GM12878 (cell line): ENCODE measurements at regions not wholly inside any gene's neighbourhood (a gene's known extent, or its start where the extent isn't known, plus 50 kb on each side); places are given as distances from the start of the nearest gene placed in this dataset.

Experiments
- BACH1 ChIP-seq: fragments of 450-650 bp; IDR thresholded peaks from 2 replicates; pipeline ENCODE4 v1.6.1; 2017; ENCODE audit warnings: mild to moderate bottlenecking, borderline replicate concordance
- BCL11A ChIP-seq: IDR thresholded peaks from 2 replicates; pipeline ENCODE4 v1.6.1; 2011; ENCODE audit warnings: low read depth, low read length
- BCLAF1 ChIP-seq: fragments of 450-650 bp; IDR thresholded peaks from 2 replicates; pipeline ENCODE4 v1.6.1; 2017; ENCODE audit warnings: antibody characterized with exemption, mild to moderate bottlenecking, moderate library complexity
- BRCA1 ChIP-seq: IDR thresholded peaks from 2 replicates; pipeline ENCODE4 v1.6.1; 2011; ENCODE audit warnings: low read depth, low read length, improper control_type of control experiment
- CHD2 ChIP-seq: IDR thresholded peaks from 2 replicates; pipeline ENCODE4 v1.6.1; 2011; ENCODE audit warnings: low read depth, low read length, improper control_type of control experiment, borderline replicate concordance
- CHD4 ChIP-seq: fragments of 200-600 bp; sonication (generic); IDR thresholded peaks from 2 replicates; pipeline ENCODE4 v1.6.1; 2016; ENCODE audit warnings: mild to moderate bottlenecking
- CREM ChIP-seq: IDR thresholded peaks from 2 replicates; pipeline ENCODE4 v1.6.1; 2014; ENCODE audit warnings: antibody characterized with exemption, low read depth
- ESRRA ChIP-seq: IDR thresholded peaks from 2 replicates; pipeline ENCODE4 v1.6.1; 2012; ENCODE audit warnings: mild to moderate bottlenecking, low read length, improper control_type of control experiment
- JUNB ChIP-seq: IDR thresholded peaks from 2 replicates; pipeline ENCODE4 v1.6.1; 2016; ENCODE audit warnings: antibody characterized with exemption, mild to moderate bottlenecking
- KDM1A ChIP-seq: fragments of 200-600 bp; sonication (generic); IDR thresholded peaks from 2 replicates; pipeline ENCODE4 v1.6.1; 2016; ENCODE audit warnings: borderline replicate concordance
- NBN ChIP-seq: fragments of 450-650 bp; IDR thresholded peaks from 2 replicates; pipeline ENCODE4 v1.6.1; 2016
- NKRF ChIP-seq: fragments of 450-650 bp; conservative IDR thresholded peaks from 2 replicates; pipeline ENCODE4 v1.6.1; 2017; ENCODE audit warnings: mild to moderate bottlenecking, moderate library complexity
- NR2C1 ChIP-seq: fragments of 450-650 bp; IDR thresholded peaks from 2 replicates; pipeline ENCODE4 v1.6.1; 2017; ENCODE audit warnings: antibody characterized with exemption, mild to moderate bottlenecking, moderate library complexity
- PAX5 ChIP-seq: IDR thresholded peaks from 2 replicates; pipeline ENCODE4 v1.6.1; 2011; ENCODE audit warnings: low read depth, low read length, borderline replicate concordance
- RBBP5 ChIP-seq: fragments of 200-600 bp; sonication (generic); conservative IDR thresholded peaks from 2 replicates; pipeline ENCODE4 v1.6.1; 2016
- RFX5 ChIP-seq: IDR thresholded peaks from 2 replicates; pipeline ENCODE4 v1.6.1; 2011; ENCODE audit warnings: low read depth, low read length, improper control_type of control experiment
- SIX5 ChIP-seq: IDR thresholded peaks from 2 replicates; pipeline ENCODE4 v1.6.1; 2011; ENCODE audit warnings: mild to moderate bottlenecking, low read depth, low read length, moderate library complexity; ENCODE audit not compliant: severe bottlenecking
- SMAD5 ChIP-seq: IDR thresholded peaks from 2 replicates; pipeline ENCODE4 v1.6.1; 2016; ENCODE audit warnings: antibody characterized with exemption, low read depth
- SUZ12 ChIP-seq: fragments of 200-600 bp; sonication (generic); IDR thresholded peaks from one replicate; pipeline ENCODE4 v1.6.1; 2018; ENCODE audit warnings: antibody characterized with exemption, mild to moderate bottlenecking; ENCODE audit not compliant: unreplicated experiment
- WRNIP1 ChIP-seq: IDR thresholded peaks from 2 replicates; pipeline ENCODE4 v1.6.1; 2011; ENCODE audit warnings: low read depth, low read length, improper control_type of control experiment, borderline replicate concordance
- TF ChIP-seq, protein P1 (sequence below): fragments of 450-650 bp; IDR thresholded peaks from 2 replicates; pipeline ENCODE4 v1.6.1; 2014; ENCODE audit warnings: mild to moderate bottlenecking
- TF ChIP-seq, protein P2 (sequence below): fragments of 450-650 bp; IDR thresholded peaks from 2 replicates; pipeline ENCODE4 v1.6.1; 2017; ENCODE audit warnings: mild to moderate bottlenecking, moderate library complexity

GRCh38 chr11:130765951-130766649 is 150.2 kb downstream of the SNX19 start (continued):
- TF ChIP-seq WRNIP1 (no peak), RBBP5 (no peak), JUNB (no peak), NBN (peak; percentile 71), RFX5 (no peak), BACH1 (peak; percentile 57; the same call in 1 of the 2 replicates), SMAD5 (no peak), BRCA1 (no peak), SUZ12 (no peak), KDM1A (no peak), NKRF (no peak), SIX5 (no peak), CREM (peak; percentile 42; the same call in 1 of the 2 replicates), CHD2 (peak; percentile 84; the same call in 1 of the 2 replicates), NR2C1 (0 out of 2 replicates have a peak, but pooled peaks have one; percentile 23), PAX5 (peak; percentile 87), ESRRA (no peak), BCLAF1 (no peak), CHD4 (no peak), BCL11A (peak; percentile 85)
- TF ChIP-seq, protein P1, sequence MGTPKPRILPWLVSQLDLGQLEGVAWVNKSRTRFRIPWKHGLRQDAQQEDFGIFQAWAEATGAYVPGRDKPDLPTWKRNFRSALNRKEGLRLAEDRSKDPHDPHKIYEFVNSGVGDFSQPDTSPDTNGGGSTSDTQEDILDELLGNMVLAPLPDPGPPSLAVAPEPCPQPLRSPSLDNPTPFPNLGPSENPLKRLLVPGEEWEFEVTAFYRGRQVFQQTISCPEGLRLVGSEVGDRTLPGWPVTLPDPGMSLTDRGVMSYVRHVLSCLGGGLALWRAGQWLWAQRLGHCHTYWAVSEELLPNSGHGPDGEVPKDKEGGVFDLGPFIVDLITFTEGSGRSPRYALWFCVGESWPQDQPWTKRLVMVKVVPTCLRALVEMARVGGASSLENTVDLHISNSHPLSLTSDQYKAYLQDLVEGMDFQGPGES, result no peak
- TF ChIP-seq, protein P2, sequence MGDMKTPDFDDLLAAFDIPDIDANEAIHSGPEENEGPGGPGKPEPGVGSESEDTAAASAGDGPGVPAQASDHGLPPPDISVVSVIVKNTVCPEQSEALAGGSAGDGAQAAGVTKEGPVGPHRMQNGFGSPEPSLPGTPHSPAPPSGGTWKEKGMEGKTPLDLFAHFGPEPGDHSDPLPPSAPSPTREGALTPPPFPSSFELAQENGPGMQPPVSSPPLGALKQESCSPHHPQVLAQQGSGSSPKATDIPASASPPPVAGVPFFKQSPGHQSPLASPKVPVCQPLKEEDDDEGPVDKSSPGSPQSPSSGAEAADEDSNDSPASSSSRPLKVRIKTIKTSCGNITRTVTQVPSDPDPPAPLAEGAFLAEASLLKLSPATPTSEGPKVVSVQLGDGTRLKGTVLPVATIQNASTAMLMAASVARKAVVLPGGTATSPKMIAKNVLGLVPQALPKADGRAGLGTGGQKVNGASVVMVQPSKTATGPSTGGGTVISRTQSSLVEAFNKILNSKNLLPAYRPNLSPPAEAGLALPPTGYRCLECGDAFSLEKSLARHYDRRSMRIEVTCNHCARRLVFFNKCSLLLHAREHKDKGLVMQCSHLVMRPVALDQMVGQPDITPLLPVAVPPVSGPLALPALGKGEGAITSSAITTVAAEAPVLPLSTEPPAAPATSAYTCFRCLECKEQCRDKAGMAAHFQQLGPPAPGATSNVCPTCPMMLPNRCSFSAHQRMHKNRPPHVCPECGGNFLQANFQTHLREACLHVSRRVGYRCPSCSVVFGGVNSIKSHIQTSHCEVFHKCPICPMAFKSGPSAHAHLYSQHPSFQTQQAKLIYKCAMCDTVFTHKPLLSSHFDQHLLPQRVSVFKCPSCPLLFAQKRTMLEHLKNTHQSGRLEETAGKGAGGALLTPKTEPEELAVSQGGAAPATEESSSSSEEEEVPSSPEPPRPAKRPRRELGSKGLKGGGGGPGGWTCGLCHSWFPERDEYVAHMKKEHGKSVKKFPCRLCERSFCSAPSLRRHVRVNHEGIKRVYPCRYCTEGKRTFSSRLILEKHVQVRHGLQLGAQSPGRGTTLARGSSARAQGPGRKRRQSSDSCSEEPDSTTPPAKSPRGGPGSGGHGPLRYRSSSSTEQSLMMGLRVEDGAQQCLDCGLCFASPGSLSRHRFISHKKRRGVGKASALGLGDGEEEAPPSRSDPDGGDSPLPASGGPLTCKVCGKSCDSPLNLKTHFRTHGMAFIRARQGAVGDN, result no peak
